ENCODE measurements at regions not wholly inside any gene's neighbourhood (a gene's known extent, or its start where the extent isn't known, plus 50 kb on each side); places are given as distances from the start of the nearest gene placed in this dataset.

- Histone ChIP-seq H3K27ac (replicated peaks) (no peak overlapping the region), H3K27me3 (ENCODE audit: insufficient read depth, poor library complexity, severe bottlenecking) (no peaks in the 10 kb centered on the region), H3K4me3 (replicated peaks; ENCODE audit: insufficient read depth, low read length) (no peak overlapping the region)
- DNase-seq (ENCODE audit: low read depth in 1 of 2, low spot score in 1 of 2) = no peak
- no peak for TF ChIP-seq CTCF (IDR thresholded peaks at IDR 0.05; ENCODE audit: insufficient read depth, low read length)
Observed at GRCh38 chr12:38159591-38160317, 156.8 kb upstream of the ALG10B start.

- no peaks in the 10 kb centered on the region for H3K27me3 ChIP-seq (ENCODE audit: insufficient read depth, poor library complexity, severe bottlenecking)
- TF ChIP-seq SPI1 (IDR thresholded peaks at IDR 0.05; ENCODE audit: borderline replicate concordance, low read depth) = no peak
- no peak for TF ChIP-seq CTCF (IDR thresholded peaks at IDR 0.05; ENCODE audit: insufficient read depth, low read length)
- H3K4me3 ChIP-seq (replicated peaks; ENCODE audit: insufficient read depth, low read length) = no peak overlapping the region
- DNase-seq (ENCODE audit: low read depth in 1 of 2, low spot score in 1 of 2) = no peak
- H3K27ac ChIP-seq (replicated peaks) = no peak overlapping the region
Observed at GRCh38 chr12:38160318-38161122, 156.1 kb upstream of the ALG10B start.

- Histone ChIP-seq H3K27me3 (ENCODE audit: insufficient read depth, poor library complexity, severe bottlenecking) (no peaks in the 10 kb centered on the region), H3K4me3 (replicated peaks; ENCODE audit: insufficient read depth, low read length) (no peak overlapping the region), H3K27ac (replicated peaks) (no peak overlapping the region)
- DNase-seq (ENCODE audit: low read depth in 1 of 2, low spot score in 1 of 2) = no peak
- TF ChIP-seq SPI1 (IDR thresholded peaks at IDR 0.05; ENCODE audit: borderline replicate concordance, low read depth) = no peak
Observed at GRCh38 chr12:38161123-38162000, 155.2 kb upstream of the ALG10B start.

GRCh38 chr12:38162013-38162412 lies 154.6 kb upstream of the ALG10B start:
- H3K27me3 ChIP-seq (ENCODE audit: insufficient read depth, poor library complexity, severe bottlenecking) = no peaks in the 10 kb centered on the region
- no peak overlapping the region for H3K4me3 ChIP-seq (replicated peaks; ENCODE audit: insufficient read depth, low read length)
- TF ChIP-seq POLR2AphosphoS5 (IDR thresholded peaks at IDR 0.05; ENCODE audit: low read depth) (no peak), CTCF (IDR thresholded peaks at IDR 0.05; ENCODE audit: insufficient read depth, low read length) (no peak), REST (IDR thresholded peaks at IDR 0.05; ENCODE audit: insufficient replicate concordance, low read depth) (no peak), GABPA (IDR thresholded peaks at IDR 0.05; ENCODE audit: low read depth) (no peak), SPI1 (IDR thresholded peaks at IDR 0.05; ENCODE audit: borderline replicate concordance, low read depth) (no peak)

More at GRCh38 chr12:38162013-38162412, 154.6 kb upstream of the ALG10B start:
- no peak for DNase-seq (ENCODE audit: low read depth in 1 of 2, low spot score in 1 of 2)
- H3K27ac ChIP-seq (replicated peaks) = no peak overlapping the region

Data from HL-60 (cell line).